Peyer's patch (tissue), 4 donors: ENCODE measurements at regions not wholly inside any gene's neighbourhood (a gene's known extent, or its start where the extent isn't known, plus 50 kb on each side); places are given as distances from the start of the nearest gene placed in this dataset.

Experiments used
- DNase-seq, 3 donors: peaks; one replicate each; pipeline ENCODE4 v3.0.0-alpha.2; 2017 to 2019
- H3K27ac ChIP-seq, 4 donors: fragments of 200-600 bp; sonication (generic); one replicate each; pipeline ENCODE4 v1.5.1; 2016 to 2019
- H3K27me3 ChIP-seq, 2 donors: fragments of 200-600 bp; sonication (generic); one replicate each; pipeline ENCODE4 v1.5.1; 2019
- H3K36me3 ChIP-seq, 3 donors: fragments of 200-600 bp; sonication (generic); one replicate each; pipeline ENCODE4 v1.5.1; 2016 to 2019
- H3K4me1 ChIP-seq, 4 donors: fragments of 200-600 bp; sonication (generic); one replicate each; pipeline ENCODE4 v1.5.1; 2016 to 2019
- H3K4me3 ChIP-seq, 4 donors: fragments of 200-600 bp; sonication (generic); 1 replicate in 3 of 4; 2 replicates in 1 of 4; pipeline ENCODE4 v1.5.1; 2016 to 2019; ENCODE audit warnings: mild to moderate bottlenecking in 1 of 4
- H3K9me3 ChIP-seq, 4 donors: fragments of 200-600 bp; sonication (generic); one replicate each; pipeline ENCODE4 v1.5.1; 2016 to 2019; ENCODE audit warnings: mild to moderate bottlenecking in 1 of 4
- CTCF ChIP-seq, 6 experiments: fragments of 450-650 bp in 4 of 6; fragments of 200-600 bp in 2 of 6; sonication (generic) in 1 of 6; IDR thresholded peaks; one replicate each; pipeline ENCODE4 v1.5.1; 2017 to 2019; ENCODE audit warnings: antibody characterized with exemption in 6 of 6, mild to moderate bottlenecking in 3 of 6, moderate library complexity in 1 of 6
- POLR2A ChIP-seq, 2 donors: fragments of 450-650 bp; IDR thresholded peaks; one replicate each; pipeline ENCODE4 v1.5.1; 2017; ENCODE audit warnings: antibody characterized with exemption in 2 of 2, mild to moderate bottlenecking in 2 of 2, moderate library complexity in 2 of 2

- no peaks in the 10 kb centered on the region for H3K36me3 ChIP-seq
These were observed 145.2 kb downstream of the TENT4A start for GRCh38 chr5:6858419-6858818.

GRCh38 chr5:6859023-6859422, 145.8 kb downstream of the TENT4A start:
- no peaks in the 10 kb centered on the region for H3K27me3 ChIP-seq
- no peak for DNase-seq
- H3K27ac ChIP-seq = no peak overlapping the region
- no peaks in the 10 kb centered on the region for H3K9me3 ChIP-seq
- H3K4me1 ChIP-seq = no peaks in the 10 kb centered on the region
- H3K36me3 ChIP-seq = no peaks in the 10 kb centered on the region
- no peak overlapping the region for H3K4me3 ChIP-seq
- TF ChIP-seq POLR2A (IDR thresholded peaks at IDR 0.05) (no peak), CTCF (IDR thresholded peaks at IDR 0.05) (no peak)

More at GRCh38 chr5:6858419-6858818, 145.2 kb downstream of the TENT4A start:
- DNase-seq = no peak
- TF ChIP-seq POLR2A (IDR thresholded peaks at IDR 0.05) (no peak), CTCF (IDR thresholded peaks at IDR 0.05) (no peak)
- no peaks in the 10 kb centered on the region for H3K27me3 ChIP-seq
- H3K4me1 ChIP-seq = no peaks in the 10 kb centered on the region
- no peaks in the 10 kb centered on the region for H3K9me3 ChIP-seq
- H3K27ac ChIP-seq = no peak overlapping the region
- no peak overlapping the region for H3K4me3 ChIP-seq

GRCh38 chr5:6859951-6860638, 146.9 kb downstream of the TENT4A start:
- no peak for DNase-seq
- Histone ChIP-seq H3K27ac (no peak overlapping the region), H3K4me1 (no peaks in the 10 kb centered on the region), H3K27me3 (no peaks in the 10 kb centered on the region), H3K36me3 (no peaks in the 10 kb centered on the region), H3K9me3 (no peaks in the 10 kb centered on the region), H3K4me3 (no peak overlapping the region)
- TF ChIP-seq CTCF (IDR thresholded peaks at IDR 0.05) (no peak), POLR2A (IDR thresholded peaks at IDR 0.05) (no peak)

GRCh38 chr5:6861036-6861435, 147.8 kb downstream of the TENT4A start:
- TF ChIP-seq CTCF (IDR thresholded peaks at IDR 0.05) = no peak
- TF ChIP-seq POLR2A (IDR thresholded peaks at IDR 0.05) = no peak
- H3K4me1 ChIP-seq = no peaks in the 10 kb centered on the region
- no peaks in the 10 kb centered on the region for H3K27me3 ChIP-seq
- no peaks in the 10 kb centered on the region for H3K9me3 ChIP-seq
- no peak overlapping the region for H3K4me3 ChIP-seq
- no peaks in the 10 kb centered on the region for H3K36me3 ChIP-seq
- no peak overlapping the region for H3K27ac ChIP-seq
- no peak for DNase-seq

GRCh38 chr5:6861667-6862066, 148.4 kb downstream of the TENT4A start:
- H3K27me3 ChIP-seq = no peaks in the 10 kb centered on the region
- H3K9me3 ChIP-seq = no peaks in the 10 kb centered on the region
- H3K4me1 ChIP-seq = no peaks in the 10 kb centered on the region
- no peak for DNase-seq
- no peak overlapping the region for H3K4me3 ChIP-seq
- H3K27ac ChIP-seq = no peak overlapping the region
- TF ChIP-seq POLR2A (IDR thresholded peaks at IDR 0.05) = no peak
- H3K36me3 ChIP-seq = no peaks in the 10 kb centered on the region

GRCh38 chr5:6862306-6862705, 149.1 kb downstream of the TENT4A start:
- H3K27me3 ChIP-seq = no peaks in the 10 kb centered on the region
- H3K4me1 ChIP-seq = no peaks in the 10 kb centered on the region
- no peak for DNase-seq
- no peaks in the 10 kb centered on the region for H3K36me3 ChIP-seq
- no peak overlapping the region for H3K27ac ChIP-seq
- H3K9me3 ChIP-seq = no peaks in the 10 kb centered on the region
- H3K4me3 ChIP-seq = no peak overlapping the region
- no peak for TF ChIP-seq POLR2A (IDR thresholded peaks at IDR 0.05)

GRCh38 chr5:6867712-6868111, 154.5 kb downstream of the TENT4A start:
- Histone ChIP-seq H3K27ac (no peak overlapping the region), H3K4me1 (no peaks in the 10 kb centered on the region), H3K9me3 (no peaks in the 10 kb centered on the region), H3K36me3 (no peaks in the 10 kb centered on the region), H3K27me3 (no peaks in the 10 kb centered on the region), H3K4me3 (no peak overlapping the region)
- no peak for DNase-seq
- no peak for TF ChIP-seq CTCF (IDR thresholded peaks at IDR 0.05)
- TF ChIP-seq POLR2A (IDR thresholded peaks at IDR 0.05) = no peak
